Prostate gland (tissue), 2 donors: ENCODE measurements at regions not wholly inside any gene's neighbourhood (a gene's known extent, or its start where the extent isn't known, plus 50 kb on each side); places are given as distances from the start of the nearest gene placed in this dataset.

Experiments used
- DNase-seq: peaks from one replicate; pipeline ENCODE4 v3.0.0-alpha.2; 2019; ENCODE audit warnings: low spot score
- H3K27ac ChIP-seq, 2 donors: fragments of 200-600 bp; sonication (generic); 2 replicates each; pipeline ENCODE4 v1.5.1; 2017 to 2019
- H3K27me3 ChIP-seq: fragments of 200-600 bp; sonication (generic); replicated peaks from 2 replicates; pipeline ENCODE4 v1.5.1; 2019; ENCODE audit not compliant: insufficient read depth
- H3K36me3 ChIP-seq, 2 donors: fragments of 200-600 bp; sonication (generic); 1 replicate in 1 of 2; 2 replicates in 1 of 2; pipeline versions ENCODE4 v1.5.1 to v1.8.1; 2017 to 2019
- H3K4me1 ChIP-seq: fragments of 200-600 bp; sonication (generic); replicated peaks from 2 replicates; pipeline ENCODE4 v1.5.1; 2019
- H3K4me3 ChIP-seq, 2 donors: fragments of 200-600 bp; sonication (generic); 2 replicates each; pipeline ENCODE4 v1.5.1; 2017 to 2019
- H3K9me3 ChIP-seq: fragments of 200-600 bp; sonication (generic); 2 replicates; pipeline ENCODE4 v1.5.1; 2017
- CTCF ChIP-seq, 4 experiments: fragments of 200-600 bp in 2 of 4; fragments of 450-650 bp in 2 of 4; sonication (generic) in 2 of 4; IDR thresholded peaks; 1 replicate in 3 of 4; 2 replicates in 1 of 4; pipeline ENCODE4 v1.5.1; 2016 to 2019; ENCODE audit warnings: antibody characterized with exemption in 4 of 4, mild to moderate bottlenecking in 2 of 4, moderate library complexity in 2 of 4
- POLR2A ChIP-seq: fragments of 450-650 bp; IDR thresholded peaks from one replicate; pipeline ENCODE4 v1.6.1; 2016; ENCODE audit warnings: antibody characterized with exemption, mild to moderate bottlenecking
- POLR2AphosphoS5 ChIP-seq: sonication (generic); formaldehyde crosslinking; IDR thresholded peaks from one replicate; pipeline ENCODE4 v1.6.1; 2017; ENCODE audit warnings: antibody characterized with exemption
- WGBS: methylation state at CpG from one replicate; pipeline ENCODE4 v1.1.5; 2018; 5-methylcytosine and 5-hydroxymethylcytosine counted together
- intact Hi-C: fragments of 100-400 bp; cut with DNase I; formaldehyde crosslinking; loops from one replicate; pipeline ENCODE4 v1.14.2; 2022

DNA sequence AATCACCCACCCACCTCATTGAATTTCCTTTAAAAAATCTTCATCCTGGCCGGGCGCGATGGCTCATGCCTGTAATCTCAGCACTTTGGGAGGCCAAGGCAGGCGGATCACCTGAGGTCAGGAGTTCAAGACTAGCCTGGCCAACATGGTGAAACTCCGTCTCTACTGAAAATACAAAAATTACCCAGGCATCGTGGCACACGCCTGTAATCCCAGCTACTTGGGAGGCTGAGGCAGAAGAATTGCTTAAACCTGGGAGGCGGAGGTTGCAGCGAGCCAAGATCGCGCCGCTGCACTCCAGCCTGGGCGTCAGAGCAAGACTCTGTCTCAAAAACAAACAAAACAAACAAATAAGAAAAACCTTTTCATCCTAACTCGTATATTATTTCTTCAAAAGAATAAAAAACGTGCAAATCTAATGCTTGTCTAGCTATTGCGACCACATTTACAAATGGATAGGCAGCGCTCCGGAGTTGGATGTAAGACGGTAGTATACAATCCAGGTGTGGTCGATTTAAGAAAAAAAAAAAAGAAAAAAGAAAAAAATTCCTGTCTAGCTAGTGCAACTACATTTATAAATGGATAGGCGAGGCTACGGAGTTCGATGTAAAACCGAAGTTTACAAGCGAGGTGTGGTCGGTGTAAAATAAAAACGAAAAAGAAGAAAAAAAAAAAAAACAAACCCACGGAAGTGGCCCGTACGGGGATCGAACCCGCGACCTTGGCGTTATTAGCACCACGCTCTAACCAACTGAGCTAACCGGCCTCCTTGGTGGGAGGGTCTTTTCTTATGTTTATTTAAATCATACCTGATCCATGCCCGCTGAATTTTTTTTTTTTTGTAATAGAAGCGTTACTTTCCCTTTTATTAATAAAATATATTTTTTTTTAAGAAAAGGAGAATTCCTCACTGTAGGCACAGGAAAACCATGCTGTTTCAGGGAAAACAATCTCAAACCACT lies 70.7 kb upstream of the PRSS16 start:
- TF ChIP-seq CTCF (IDR thresholded peaks at IDR 0.05), result no peak
- peak; percentile 73 for TF ChIP-seq POLR2AphosphoS5
- no peak for TF ChIP-seq POLR2A
- Histone ChIP-seq H3K4me3 (peak overlapping the region; percentile 82 to 85), H3K27ac (peak overlapping the region; percentile 79 to 85), H3K4me1 (no peaks in the 10 kb centered on the region), H3K36me3 (no peaks in the 10 kb centered on the region), H3K27me3 (no peaks in the 10 kb centered on the region), H3K9me3 (no peaks in the 10 kb centered on the region)
- DNase-seq, result peak; percentile 20
- WGBS, result 9% methylated on average over 38 of the region's 38 CpGs
- intact Hi-C loops, result loop anchor here (5.0 kb wide), 5 partner anchors 50 to 715 kb away; a partner anchor contains a TSS

GRCh38 chr6:27177485-27178406 lies 69.8 kb upstream of the PRSS16 start:
- H3K4me3 ChIP-seq, result peak overlapping the region; percentile 82 to 85
- intact Hi-C loops, result loop anchor here (5.0 kb wide), 5 partner anchors 50 to 715 kb away; a partner anchor contains a TSS
- TF ChIP-seq POLR2AphosphoS5 (peak; percentile 35), POLR2A (peak; percentile 16), CTCF (IDR thresholded peaks at IDR 0.05) (peak in 2 of 4 experiments; percentile 42 to 50)
- DNase-seq, result peak; percentile 71
- H3K36me3 ChIP-seq, result no peaks in the 10 kb centered on the region
- H3K4me1 ChIP-seq, result no peaks in the 10 kb centered on the region
- no peaks in the 10 kb centered on the region for H3K9me3 ChIP-seq
- 0% methylated on average over 39 of the region's 39 CpGs for WGBS
- no peaks in the 10 kb centered on the region for H3K27me3 ChIP-seq
- H3K27ac ChIP-seq, result peak overlapping the region; percentile 79 to 85

- peak overlapping the region; percentile 82 to 85 for H3K4me3 ChIP-seq
- TF ChIP-seq CTCF (IDR thresholded peaks at IDR 0.05) (no peak), POLR2AphosphoS5 (no peak), POLR2A (no peak)
- H3K36me3 ChIP-seq, result no peaks in the 10 kb centered on the region
- no peaks in the 10 kb centered on the region for H3K9me3 ChIP-seq
- H3K4me1 ChIP-seq, result no peaks in the 10 kb centered on the region
- H3K27me3 ChIP-seq, result no peaks in the 10 kb centered on the region
- 6% methylated on average over 21 of the region's 21 CpGs for WGBS
- no peak for DNase-seq
- intact Hi-C loops, result loop anchor here (5.0 kb wide), 5 partner anchors 51 to 714 kb away; a partner anchor contains a TSS
- peak overlapping the region; percentile 79 to 85 for H3K27ac ChIP-seq
Measured at GRCh38 chr6:27178407-27178730, 69.1 kb upstream of the PRSS16 start.

GRCh38 chr6:27178860-27179259 lies 68.6 kb upstream of the PRSS16 start:
- no peaks in the 10 kb centered on the region for H3K27me3 ChIP-seq
- 52% methylated on average over 15 of the region's 15 CpGs for WGBS
- no peaks in the 10 kb centered on the region for H3K4me1 ChIP-seq
- intact Hi-C loops, result loop anchor here (5.0 kb wide), 5 partner anchors 52 to 713 kb away; a partner anchor contains a TSS
- H3K9me3 ChIP-seq, result no peaks in the 10 kb centered on the region
- DNase-seq, result no peak
- H3K27ac ChIP-seq, result no peak overlapping the region
- H3K4me3 ChIP-seq, result no peak overlapping the region
- no peaks in the 10 kb centered on the region for H3K36me3 ChIP-seq
- TF ChIP-seq POLR2A (no peak), CTCF (IDR thresholded peaks at IDR 0.05) (no peak), POLR2AphosphoS5 (no peak)
